Calu3 (cell line): ENCODE measurements at regions not wholly inside any gene's neighbourhood (a gene's known extent, or its start where the extent isn't known, plus 50 kb on each side); places are given as distances from the start of the nearest gene placed in this dataset.

Experiments used
- BruUV-seq: library from RNA; stranded (reverse); fragments of 400-500 nt; replicated peaks from 2 replicates; lab custom pipeline; 2021; lab: Mats Ljungman, UMichigan
- CTCF ChIA-PET: fragments of 300-600 bp; sonication (Branson Sonifier 250); formaldehyde crosslinking; loops from one replicate; lab custom pipeline; 2022; ENCODE audit warnings: antibody characterized with exemption; lab: Charles Lee
- DNase-seq: peaks from one replicate; pipeline ENCODE4 v3.0.0; 2022
- H3K27ac Mint-ChIP-seq: one replicate; pipeline ENCODE4 v1.8.0; 2022; ENCODE audit warnings: mixed read lengths; ENCODE audit not compliant: unreplicated experiment
- H3K27me3 Mint-ChIP-seq: one replicate; pipeline ENCODE4 v1.8.0; 2022; ENCODE audit warnings: mixed read lengths; ENCODE audit not compliant: unreplicated experiment
- H3K36me3 Mint-ChIP-seq: one replicate; pipeline ENCODE4 v1.8.0; 2022; ENCODE audit warnings: mild to moderate bottlenecking, moderate library complexity, mixed read lengths; ENCODE audit not compliant: insufficient read depth, unreplicated experiment
- H3K4me1 Mint-ChIP-seq: one replicate; pipeline ENCODE4 v1.8.0; 2022; ENCODE audit warnings: mild to moderate bottlenecking, low read depth, mixed read lengths; ENCODE audit not compliant: unreplicated experiment
- H3K4me3 Mint-ChIP-seq: one replicate; pipeline ENCODE4 v1.8.0; 2022; ENCODE audit warnings: mild to moderate bottlenecking, low read depth, moderate library complexity, mixed read lengths; ENCODE audit not compliant: unreplicated experiment
- H3K9me3 Mint-ChIP-seq: one replicate; pipeline ENCODE4 v1.8.0; 2022; ENCODE audit warnings: low read depth, mixed read lengths; ENCODE audit not compliant: unreplicated experiment
- intact Hi-C: fragments of 100-400 bp; cut with micrococcal nuclease; formaldehyde crosslinking; loops from one replicate; pipeline ENCODE4 v1.10.0; 2022; ENCODE audit not compliant: unreplicated experiment
- TF ChIP-seq, protein P1 (sequence below): fragments of 200-600 bp; IDR thresholded peaks from one replicate; pipeline ENCODE4 v1.8.0; 2022; ENCODE audit warnings: antibody characterized with exemption; ENCODE audit not compliant: unreplicated experiment

DNA sequence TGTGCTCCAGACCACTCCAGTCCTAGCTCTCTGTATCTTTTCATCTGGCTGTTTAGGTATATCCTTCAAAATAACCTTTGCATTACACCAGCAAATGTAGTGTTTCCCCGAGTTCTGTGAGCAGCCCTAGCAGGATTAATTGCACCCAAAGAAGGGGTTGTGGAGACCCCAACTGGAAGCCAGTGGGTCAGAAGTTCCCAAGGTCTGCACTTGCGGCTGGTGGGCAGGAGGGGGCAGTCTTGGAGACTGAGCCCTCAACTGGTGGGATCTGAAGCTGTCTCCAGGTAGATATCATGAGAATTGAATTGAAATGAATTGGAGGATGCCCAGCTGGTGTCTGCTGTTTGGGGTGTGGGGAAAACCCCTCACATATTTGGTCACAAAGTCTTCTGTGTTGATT is 1485.3 kb upstream of the TENM3 start:
- no peak overlapping the region for H3K4me3 Mint-ChIP-seq
- BruUV-seq: no TSS peak
- no peaks in the 10 kb centered on the region for H3K27me3 Mint-ChIP-seq
- H3K4me1 Mint-ChIP-seq: no peaks in the 10 kb centered on the region
- CTCF ChIA-PET: no interaction called here
- H3K36me3 Mint-ChIP-seq: no peaks in the 10 kb centered on the region
- H3K9me3 Mint-ChIP-seq: peaks cover 3% of the 10 kb centered on the region
- TF ChIP-seq, protein P1, sequence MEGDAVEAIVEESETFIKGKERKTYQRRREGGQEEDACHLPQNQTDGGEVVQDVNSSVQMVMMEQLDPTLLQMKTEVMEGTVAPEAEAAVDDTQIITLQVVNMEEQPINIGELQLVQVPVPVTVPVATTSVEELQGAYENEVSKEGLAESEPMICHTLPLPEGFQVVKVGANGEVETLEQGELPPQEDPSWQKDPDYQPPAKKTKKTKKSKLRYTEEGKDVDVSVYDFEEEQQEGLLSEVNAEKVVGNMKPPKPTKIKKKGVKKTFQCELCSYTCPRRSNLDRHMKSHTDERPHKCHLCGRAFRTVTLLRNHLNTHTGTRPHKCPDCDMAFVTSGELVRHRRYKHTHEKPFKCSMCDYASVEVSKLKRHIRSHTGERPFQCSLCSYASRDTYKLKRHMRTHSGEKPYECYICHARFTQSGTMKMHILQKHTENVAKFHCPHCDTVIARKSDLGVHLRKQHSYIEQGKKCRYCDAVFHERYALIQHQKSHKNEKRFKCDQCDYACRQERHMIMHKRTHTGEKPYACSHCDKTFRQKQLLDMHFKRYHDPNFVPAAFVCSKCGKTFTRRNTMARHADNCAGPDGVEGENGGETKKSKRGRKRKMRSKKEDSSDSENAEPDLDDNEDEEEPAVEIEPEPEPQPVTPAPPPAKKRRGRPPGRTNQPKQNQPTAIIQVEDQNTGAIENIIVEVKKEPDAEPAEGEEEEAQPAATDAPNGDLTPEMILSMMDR: no peak
- DNase-seq: no peak
- intact Hi-C loops: no loop called here
- H3K27ac Mint-ChIP-seq: no peak overlapping the region

DNA sequence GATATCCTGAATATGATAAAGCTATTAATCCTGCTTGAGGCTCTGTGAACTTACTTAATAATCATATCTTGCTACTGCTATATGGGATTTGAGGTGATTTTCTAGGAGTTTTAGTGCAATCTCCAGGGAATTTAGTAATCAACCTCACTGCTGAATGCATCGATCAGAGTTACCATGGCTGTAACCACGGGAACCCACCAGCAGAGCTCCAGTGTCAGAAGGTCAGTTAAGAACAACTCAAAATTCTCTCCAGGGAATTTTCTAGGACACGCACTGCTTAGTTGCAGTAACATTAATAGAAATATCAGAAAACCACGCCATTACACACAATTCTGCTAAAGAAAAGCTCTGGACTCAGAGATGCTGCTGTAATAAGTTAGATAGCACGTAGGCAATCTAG is 1477.2 kb upstream of the TENM3 start:
- H3K4me1 Mint-ChIP-seq: peaks cover 12% of the 10 kb centered on the region
- CTCF ChIA-PET: interaction anchor here (0.6 kb wide), 1 partner anchor 15 kb away, joined by 4 read pairs; no protein-coding TSS in a partner anchor
- H3K27me3 Mint-ChIP-seq: no peaks in the 10 kb centered on the region
- H3K36me3 Mint-ChIP-seq: no peaks in the 10 kb centered on the region
- no peaks in the 10 kb centered on the region for H3K9me3 Mint-ChIP-seq
- no TSS peak for BruUV-seq
- TF ChIP-seq, protein P1: no peak
- no peak for DNase-seq
- intact Hi-C loops: no loop called here
- no peak overlapping the region for H3K4me3 Mint-ChIP-seq
- no peak overlapping the region for H3K27ac Mint-ChIP-seq

GRCh38 chr4:180766944-180767729 is 1476.1 kb upstream of the TENM3 start:
- BruUV-seq: no TSS peak
- Mint-ChIP-seq H3K4me3 (no peak overlapping the region), H3K4me1 (peaks cover 12% of the 10 kb centered on the region), H3K27ac (no peak overlapping the region), H3K9me3 (no peaks in the 10 kb centered on the region), H3K27me3 (no peaks in the 10 kb centered on the region), H3K36me3 (no peaks in the 10 kb centered on the region)
- CTCF ChIA-PET: interaction anchor here (0.5 kb wide), 1 partner anchor 14 kb away, joined by 3 read pairs; no protein-coding TSS in a partner anchor
- intact Hi-C loops: no loop called here
- DNase-seq: no peak
- TF ChIP-seq, protein P1: no peak

- CTCF ChIA-PET: no interaction called here
- intact Hi-C loops: no loop called here
- TF ChIP-seq, protein P1: no peak
- Mint-ChIP-seq H3K9me3 (no peaks in the 10 kb centered on the region), H3K4me1 (peaks cover 12% of the 10 kb centered on the region), H3K4me3 (no peak overlapping the region), H3K27ac (no peak overlapping the region), H3K36me3 (no peaks in the 10 kb centered on the region), H3K27me3 (no peaks in the 10 kb centered on the region)
- no TSS peak for BruUV-seq
- no peak for DNase-seq
These were observed 1474.6 kb upstream of the TENM3 start for GRCh38 chr4:180768610-180769009.
